NCI-H2171 treated with DMSO at 0.1 percent for 48 hours (cell line): ENCODE measurements at regions not wholly inside any gene's neighbourhood (a gene's known extent, or its start where the extent isn't known, plus 50 kb on each side); places are given as distances from the start of the nearest gene placed in this dataset.
A peak's percentile ranks its signal among the peaks of the same experiment; 100 is the strongest.
"Not testable (repeated sequence)": the region's sequence is repeated elsewhere in the genome, so short reads cannot be mapped to it uniquely, and the experiment has no call there.

Source experiments
- DNase-seq: peaks from one replicate; lab custom pipeline; 2025; lab: John Stamatoyannopoulos, UW

DNA sequence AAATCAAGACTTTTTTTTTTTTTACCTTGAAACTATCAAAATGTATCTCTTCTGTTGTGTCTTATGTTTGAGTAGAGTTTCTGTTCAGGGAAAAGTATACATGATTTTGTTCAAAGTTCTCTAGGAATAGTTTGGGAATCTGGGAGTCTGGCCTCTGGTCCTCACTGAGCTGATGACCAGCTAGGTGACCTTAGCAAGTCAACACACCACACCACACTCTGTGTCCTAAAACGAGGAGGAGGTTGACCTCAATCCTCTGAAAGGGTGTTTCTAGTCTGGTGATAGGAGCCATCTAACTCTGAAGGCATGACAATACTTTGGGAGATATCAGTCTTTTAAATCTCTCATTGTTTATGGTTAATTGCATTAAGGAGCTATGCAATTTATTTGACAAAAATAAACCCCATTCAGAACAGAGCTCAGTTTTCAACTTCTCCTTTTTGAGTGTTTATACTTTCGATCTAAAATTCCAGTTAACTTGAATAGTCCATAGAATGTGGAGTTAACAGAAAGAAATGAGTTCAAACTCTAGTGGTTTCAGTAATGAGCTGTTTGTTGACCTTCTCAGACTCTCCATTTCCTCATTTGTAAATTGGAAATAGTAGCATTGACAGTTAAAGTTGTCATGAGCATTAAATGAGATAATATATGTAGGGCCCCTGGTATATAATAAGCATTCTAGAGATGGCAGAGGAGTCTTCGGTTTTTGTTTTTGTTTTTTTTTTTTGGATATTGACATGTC is 112.2 kb upstream of the LRRN1 start:
- DNase-seq = no peak

DNA sequence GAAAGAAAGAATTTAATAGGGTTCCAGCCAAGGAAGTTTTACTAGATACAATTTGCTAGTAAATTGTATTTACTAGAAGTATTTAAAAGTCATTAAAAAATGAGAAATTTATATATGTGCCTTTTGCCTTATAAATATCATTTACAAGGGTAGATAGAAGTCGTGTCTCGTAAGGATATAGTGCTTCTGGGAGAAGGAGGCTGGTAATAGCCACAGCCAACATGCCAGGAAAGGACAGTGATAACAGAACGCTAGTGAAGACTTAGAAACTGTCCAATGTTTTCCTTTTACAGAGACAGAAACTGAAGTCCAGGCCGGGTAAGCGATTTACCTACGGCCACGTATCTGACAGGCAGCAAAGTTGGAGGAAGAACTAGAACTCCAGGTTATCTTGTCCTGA is 113.5 kb upstream of the LRRN1 start:
- no peak for DNase-seq

DNA sequence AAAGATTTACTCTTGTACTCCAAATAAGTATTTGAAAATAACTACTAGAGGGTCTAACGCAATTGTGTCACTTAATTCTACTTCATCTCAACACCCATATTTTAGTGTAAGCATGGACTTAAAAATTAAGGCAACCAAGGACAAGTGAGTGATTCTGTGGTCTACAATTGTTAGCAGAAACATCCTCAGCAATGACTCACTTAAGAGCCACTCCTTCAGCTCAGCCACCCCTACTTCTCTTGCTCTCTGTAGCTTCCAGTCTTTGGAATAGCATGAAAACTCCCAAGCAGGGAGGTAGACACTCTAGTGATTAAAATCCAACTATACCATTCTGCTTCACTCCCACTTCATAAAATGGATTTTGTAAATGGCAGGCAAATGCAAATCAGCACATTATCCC is 116.0 kb upstream of the LRRN1 start:
- DNase-seq = no peak

DNA sequence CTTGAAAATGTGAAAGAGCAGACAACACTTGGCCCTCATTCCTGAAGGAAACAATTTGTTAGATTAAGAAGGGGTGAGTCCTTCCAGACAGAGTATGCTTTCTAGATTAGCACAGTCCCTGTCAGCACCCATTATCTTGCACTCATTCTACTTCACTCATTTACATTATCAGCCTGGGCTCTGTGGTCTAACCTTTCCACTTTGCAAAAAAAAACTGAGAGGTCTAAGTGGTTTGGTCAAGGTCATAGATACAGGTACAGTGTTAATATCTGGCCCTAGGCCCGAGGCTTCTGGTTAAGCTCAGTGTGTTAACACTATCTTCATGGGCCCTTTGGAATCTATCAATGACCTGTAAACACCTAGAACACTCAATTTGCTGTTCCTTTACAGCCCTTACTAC is 123.4 kb upstream of the LRRN1 start:
- DNase-seq = no peak

DNA sequence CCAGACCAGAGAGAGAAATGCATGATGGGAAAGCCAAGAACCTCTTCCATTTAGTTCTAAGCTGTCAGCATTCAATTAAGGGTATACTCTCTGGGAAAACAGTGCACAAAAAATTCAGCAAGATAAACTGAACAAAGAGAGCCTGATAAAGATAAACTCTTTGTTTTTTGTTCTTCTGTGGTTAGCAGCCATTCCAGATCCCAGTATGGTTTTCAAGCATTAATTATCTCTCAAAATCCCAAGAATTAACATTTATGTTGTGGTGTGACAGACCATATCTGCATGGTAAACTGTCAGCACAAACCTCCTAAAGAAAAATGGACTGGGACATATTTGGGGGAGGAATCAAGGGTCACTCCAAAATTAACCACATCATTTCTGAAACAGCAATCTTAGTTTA is 124.0 kb upstream of the LRRN1 start:
- DNase-seq = no peak

DNA sequence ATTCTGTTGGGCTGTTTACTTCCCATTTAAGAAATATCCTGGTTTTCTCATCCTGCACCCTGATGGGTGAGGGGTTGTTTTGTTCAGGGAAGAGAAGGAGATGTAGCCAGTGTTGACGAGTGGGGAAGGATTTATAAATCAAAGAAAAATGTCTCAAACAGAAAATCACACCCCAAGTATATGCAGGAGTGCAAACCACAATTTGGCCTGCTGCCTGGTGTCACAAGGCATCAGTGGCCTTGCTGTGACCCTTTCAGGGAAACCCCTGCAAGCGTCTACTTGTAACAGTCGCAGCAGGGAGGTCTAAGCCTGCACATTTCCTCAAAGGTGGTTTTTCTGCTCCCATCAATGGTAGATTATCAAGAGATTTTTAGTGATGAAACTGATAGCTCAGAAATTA is 132.6 kb upstream of the LRRN1 start:
- no peak for DNase-seq

DNA sequence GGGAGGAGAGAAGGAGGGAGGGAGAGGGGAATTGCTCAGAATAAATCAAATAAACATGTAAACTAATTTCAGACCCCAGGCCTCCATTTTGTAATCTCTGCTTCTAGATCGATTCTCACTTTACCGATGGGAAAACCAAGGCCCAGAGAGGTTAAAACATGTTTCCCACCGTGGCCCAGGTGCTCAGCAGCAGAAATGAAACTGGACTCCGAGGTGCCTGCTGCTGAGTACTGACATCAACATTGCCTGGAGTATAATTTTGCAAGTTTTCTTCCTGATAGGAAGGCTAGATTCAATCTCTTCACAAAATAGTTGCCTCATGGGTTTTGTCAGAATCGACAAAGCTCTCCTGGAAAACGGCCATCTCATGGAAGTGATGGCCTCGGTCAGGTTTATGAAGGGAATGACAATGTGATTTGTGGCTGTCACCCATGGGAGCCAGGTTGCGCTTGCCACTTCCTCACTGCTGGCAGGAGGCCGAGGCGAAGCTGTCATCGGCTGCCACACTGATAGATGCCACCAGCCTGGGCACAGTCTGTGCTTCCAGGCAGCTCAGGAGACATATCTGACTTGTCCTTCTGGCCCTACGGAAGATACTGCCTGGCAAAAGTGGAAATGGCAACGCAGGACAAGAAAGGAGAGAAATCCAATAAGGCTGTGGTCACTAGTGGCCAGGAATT is 133.1 kb upstream of the LRRN1 start:
- DNase-seq = no peak

DNA sequence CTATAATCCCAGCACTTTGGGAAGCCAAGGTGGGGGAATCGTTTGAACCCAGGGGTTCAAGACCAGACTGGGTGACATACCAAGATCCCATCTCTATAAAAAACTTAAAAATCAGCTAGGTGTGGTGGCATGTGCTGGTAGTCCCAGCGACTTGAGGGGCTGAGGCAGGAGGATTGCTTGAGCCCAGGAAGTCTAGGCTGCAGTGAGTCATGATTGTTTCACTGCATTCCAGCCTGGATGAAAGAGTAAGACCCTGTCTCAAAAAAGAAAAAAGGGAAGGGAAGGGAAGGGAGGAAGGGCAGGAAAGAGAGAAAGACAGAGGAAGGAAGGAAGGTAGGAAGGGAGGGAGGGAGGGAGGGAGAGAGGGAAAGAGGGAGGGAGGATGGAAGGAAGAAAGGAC is 133.7 kb upstream of the LRRN1 start:
- DNase-seq = no peak

DNA sequence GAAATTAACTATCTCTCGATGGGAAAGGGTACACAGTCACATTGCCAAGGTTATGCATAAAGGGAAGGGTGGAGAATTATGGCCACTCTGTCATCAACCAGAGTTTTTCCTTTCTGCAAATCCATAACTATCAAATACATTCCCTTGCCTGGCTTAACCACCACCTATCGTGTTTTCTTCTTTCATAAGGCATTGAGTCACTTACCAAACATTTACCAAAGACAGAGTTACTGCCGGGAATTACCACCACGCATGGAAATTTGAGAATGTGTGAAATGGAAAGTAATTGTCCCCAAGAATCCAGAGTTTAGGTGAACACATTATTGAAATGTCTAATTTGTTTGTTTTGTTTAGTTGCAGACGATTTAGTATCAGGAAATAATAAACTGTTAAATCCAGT is 134.3 kb upstream of the LRRN1 start:
- DNase-seq = no peak

DNA sequence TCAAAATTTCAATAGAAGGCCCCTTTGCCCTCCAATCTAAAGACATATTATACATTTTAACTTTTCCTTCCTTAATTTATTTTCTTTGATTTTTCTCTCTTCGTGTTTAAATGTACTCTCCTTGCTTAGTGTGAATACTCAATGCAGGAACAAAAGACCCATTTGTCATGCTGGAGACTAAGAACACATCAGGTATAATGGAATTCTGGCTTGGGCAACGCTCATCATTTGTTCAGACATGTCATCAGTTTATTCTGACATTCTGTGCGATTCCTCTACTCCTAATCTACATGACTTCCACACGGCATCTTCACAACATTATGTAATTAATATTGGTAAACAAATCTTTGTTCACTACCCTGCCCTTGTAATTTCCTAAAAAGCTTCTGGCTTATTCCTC is 136.6 kb upstream of the LRRN1 start:
- no peak for DNase-seq

DNA sequence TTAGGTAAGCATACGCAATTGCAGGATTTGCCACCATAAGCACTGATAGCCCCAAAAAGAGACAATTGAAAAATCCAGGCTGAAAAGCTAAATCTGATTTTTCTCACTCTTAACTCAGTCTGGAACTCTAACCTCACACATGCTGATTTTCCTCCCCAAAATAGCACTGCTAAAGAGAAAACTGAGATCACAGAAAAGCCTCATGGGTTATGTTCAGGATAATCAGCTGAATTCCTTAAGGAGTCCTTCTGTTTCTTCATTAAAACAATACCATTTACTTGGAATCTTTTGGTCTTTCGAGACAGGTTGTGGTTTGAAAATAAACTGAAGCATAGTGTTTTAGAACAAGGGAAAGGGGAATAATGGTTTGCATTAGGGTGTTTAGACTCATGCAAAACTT is 144.3 kb upstream of the LRRN1 start:
- DNase-seq = no peak

DNA sequence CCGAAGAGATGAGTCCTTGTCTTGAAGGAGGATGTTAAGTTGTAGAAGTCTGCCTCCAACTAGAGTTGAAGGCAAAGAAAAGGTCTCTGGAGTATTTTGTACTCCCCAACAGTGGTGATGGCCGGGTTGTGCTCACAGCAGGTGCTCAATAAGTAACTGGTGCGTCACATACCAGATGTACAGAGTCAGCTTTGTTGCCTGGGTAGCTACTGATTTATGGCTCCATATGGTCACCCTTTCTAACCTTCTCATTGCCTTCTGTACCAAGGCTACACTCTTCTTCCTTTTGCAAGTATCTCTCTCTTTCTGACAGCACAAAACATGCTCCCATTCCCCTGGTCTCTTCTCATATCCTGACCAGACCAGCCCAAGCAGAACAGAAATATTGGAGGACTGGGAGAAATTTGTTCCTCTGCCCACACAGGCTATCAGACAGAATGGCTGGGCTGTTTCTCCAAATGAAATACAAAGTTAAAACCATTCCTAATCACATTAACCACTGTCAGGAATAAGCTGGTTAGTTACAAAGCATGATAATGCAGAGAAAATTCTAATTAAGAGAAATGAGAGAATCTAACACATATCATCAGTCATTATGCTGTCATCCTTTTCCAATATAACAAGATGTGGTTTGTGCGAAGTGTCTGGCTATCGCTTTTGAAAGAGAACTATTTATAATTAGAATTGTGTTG is 150.1 kb upstream of the LRRN1 start:
- peak; percentile 73 for DNase-seq

DNA sequence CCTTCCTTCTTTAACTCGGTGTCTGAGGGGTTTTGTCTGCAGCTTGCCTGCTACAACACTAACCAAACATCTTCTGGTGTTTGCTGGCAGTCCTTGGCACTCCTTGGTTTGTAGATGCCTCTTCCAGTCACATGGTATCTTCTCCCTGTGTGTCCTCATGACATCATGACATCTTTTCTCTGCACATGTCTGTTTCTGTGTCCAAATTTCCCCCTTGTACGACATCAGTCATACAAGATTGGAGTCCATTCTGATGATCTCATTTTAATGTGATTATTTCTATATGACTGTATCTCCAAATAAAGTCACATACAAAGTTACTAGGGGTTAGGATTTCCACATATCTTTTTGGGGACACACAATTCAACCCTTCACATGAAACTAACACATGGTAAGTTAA is 152.3 kb upstream of the LRRN1 start:
- DNase-seq = no peak

DNA sequence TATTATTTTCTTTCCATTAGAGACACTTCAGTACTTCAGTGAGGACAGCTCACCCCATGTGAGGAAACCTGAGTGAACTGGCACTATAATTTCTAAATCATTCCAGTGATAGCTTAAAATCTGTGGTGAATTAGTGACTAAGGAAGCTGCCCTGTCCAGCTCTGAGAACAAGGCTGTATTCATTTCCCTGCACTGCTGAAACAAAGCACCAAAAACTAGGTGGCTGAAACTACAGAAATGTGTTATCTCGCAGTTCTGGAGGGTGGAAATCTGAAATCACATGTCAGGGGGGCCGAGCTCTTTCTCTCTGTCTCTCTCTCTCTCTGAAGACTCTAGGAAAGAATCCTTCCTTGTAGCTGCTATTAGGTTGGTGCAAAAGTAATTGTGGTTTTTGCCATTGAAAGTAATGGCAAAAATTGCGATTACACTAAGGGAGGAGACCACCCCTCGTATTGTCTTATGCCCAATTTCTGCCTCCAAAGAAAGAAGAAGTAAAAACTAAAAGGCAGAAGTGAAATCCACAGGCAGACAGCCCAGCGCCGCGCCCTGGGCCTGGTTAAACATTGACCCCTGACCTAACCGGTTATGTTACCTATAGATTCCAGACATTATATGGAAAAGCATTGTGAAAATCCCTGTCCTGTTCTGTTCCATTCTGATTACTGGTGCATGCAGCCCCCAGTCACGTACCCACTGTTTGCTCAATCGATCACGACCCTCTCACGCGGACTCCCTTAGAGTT is 153.0 kb upstream of the LRRN1 start:
- DNase-seq = not testable (repeated sequence)

DNA sequence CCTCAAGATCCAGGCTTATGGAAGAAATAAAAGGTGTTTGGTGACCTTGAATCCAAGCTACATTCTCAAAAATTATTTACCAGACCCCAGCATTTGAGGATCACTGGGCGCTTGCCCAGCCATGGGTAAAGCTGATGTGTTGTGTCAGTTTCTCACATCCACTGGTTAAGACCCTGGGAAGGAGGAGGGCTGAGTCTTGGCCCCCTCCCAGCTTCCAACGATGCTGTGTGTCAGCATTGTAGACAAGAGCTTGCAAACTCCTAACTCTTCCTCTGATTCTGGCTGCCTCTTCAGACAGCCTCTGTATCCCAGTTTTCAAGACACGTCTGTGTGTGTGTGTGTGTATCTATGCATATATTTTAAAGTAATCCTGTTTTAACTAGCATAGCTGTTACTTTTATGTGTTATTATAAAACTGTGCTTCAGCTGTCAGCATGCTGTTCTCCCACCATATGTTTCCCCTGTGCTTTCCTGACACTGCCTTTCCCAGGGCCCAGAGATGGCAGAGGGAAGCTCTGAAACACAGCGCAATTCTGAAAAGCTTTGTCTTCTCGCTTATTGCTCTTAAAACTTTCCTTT is 157.3 kb upstream of the LRRN1 start:
- DNase-seq = no peak

DNA sequence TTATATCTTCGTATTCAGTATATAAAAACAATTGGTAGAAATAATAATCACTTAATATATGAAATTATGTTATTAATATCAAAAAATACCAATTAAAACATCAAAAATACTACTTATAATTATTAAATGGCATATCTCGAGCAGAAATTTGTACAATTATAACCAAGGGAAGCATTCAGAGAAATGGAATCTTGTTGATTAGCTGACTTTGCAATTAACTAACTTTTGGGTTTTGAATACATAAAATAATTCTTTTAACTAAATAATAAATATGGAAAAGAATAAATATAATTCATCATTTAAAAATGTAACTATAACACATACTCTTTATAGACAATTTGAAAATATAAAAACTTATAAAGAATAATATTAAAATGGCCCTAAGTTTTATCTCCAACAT is 160.2 kb upstream of the LRRN1 start:
- no peak for DNase-seq

DNA sequence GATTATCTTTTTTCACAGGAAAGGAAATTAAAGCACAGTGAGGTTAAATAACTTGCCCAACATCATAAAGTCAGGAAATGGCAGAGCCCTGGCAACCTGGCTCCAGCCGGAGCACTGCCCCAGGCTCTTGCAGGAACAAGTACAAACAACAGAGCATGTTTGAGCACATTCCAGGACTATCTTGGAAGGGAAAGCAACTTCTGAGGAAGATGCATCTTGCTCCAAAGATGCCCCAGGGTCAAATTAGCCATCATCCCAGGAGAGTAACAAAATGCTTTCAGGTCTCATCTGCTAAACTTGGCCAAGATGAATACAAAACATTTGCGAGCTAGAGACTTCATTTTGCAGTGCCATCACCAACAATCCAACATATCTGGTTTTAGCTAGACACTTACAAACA is 162.4 kb upstream of the LRRN1 start:
- no peak for DNase-seq

DNA sequence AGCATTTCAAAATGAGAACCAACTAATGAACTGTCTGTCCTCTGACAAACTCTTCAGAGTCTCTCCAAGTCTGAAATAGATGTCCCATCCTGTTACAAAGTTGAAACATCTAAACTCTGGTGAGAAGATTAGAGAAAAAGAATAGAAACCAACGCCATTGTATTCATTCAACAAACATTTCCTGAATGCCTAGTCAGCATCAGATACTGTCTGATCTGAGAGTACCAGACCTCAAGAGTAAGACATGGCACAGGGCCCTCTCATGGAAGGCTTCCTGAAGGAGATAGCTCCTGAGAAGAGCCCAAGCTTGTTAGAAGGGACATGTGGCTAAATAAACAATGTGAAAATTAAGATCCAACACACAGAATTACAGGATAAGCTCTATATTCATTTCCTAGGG is 164.1 kb upstream of the LRRN1 start:
- no peak for DNase-seq

DNA sequence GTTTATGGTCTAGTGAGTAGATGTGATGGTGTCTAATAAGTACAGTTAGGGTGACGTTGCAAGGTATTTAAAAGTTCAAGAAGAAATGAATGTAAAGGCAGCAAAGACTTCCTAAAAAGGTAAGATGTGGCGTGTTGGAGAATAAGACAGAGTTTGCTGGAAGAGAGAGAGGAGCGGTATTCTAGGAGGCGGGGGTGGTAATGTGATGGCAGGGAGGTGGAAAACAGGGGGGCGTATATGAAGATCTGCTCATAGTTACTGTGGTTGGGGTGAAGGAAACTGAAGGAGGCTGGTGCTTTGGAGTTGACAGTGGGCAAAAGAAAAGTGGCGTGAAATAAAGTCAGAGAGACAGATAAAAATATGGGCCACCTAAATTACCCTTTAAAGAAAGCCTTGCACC is 164.9 kb upstream of the LRRN1 start:
- no peak for DNase-seq

DNA sequence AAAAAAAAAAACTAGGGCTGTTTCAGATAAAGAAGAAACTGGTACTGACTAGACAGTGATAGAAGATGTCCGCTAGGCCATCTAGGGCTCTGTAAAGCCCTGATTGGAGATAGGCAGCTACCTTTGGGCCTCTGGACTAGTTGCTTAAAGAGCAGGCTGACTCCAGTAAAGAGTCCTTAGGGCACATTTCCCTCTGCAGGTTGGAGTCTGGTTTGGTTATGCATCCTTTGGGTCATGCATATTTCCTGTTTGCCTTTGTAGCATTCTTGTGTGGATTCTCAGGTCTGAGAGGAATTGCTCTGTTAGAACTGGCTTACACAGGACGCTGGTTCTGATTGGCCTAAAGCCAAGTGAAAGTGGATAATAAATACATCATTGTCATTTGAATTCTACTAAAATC is 165.5 kb upstream of the LRRN1 start:
- DNase-seq = no peak

DNA sequence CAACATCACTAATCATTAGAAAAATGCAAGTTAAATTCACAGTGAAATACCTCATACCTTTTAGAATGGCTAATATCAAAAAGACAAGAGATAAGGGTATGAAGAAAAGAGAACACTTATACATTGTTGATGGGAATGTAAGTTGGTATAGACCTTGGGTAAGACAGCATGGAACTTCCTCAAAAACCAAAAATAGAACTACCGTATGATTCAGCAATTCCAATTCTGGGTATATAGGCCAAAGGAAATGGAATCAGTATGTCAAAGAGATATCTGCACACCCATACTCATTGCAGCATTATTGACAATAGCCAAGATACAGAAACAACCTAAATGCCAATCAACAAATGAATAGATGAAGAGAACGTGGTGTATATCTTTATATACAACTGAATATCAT is 166.8 kb upstream of the LRRN1 start:
- DNase-seq = no peak

DNA sequence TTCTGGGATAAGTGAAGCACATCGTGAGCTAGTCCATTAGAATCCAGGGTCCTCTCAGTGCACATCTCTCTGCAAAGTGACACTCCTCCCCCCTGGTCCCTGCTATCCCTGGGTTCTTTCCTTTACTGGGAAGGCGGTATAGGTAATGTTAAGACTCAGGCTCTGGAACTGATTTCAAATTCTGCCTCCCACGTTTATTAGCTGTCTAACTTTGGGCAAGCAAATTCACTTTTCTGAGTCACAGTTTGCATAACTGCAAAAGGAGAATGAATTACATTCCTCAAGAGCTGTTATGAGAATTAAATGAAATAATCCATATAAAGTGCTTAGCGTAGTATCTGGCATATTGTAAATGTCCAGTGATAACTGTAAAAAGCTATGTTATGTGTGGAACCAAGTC is 168.1 kb upstream of the LRRN1 start:
- no peak for DNase-seq
